Osteocyte (in vitro differentiated cells): ENCODE measurements at regions not wholly inside any gene's neighbourhood (a gene's known extent, or its start where the extent isn't known, plus 50 kb on each side); places are given as distances from the start of the nearest gene placed in this dataset.

Source experiments
- DNase-seq: peaks from one replicate; pipeline ENCODE4 v3.0.0; 2021; ENCODE audit warnings: mixed read lengths; ENCODE audit not compliant: unreplicated experiment; ENCODE audit errors: extremely low spot score
- H3K27ac Mint-ChIP-seq: one replicate; pipeline ENCODE4 v1.8.0; 2021; ENCODE audit warnings: mild to moderate bottlenecking, mixed read lengths; ENCODE audit not compliant: unreplicated experiment
- H3K27me3 Mint-ChIP-seq: one replicate; pipeline ENCODE4 v1.8.0; 2021; ENCODE audit warnings: mixed read lengths; ENCODE audit not compliant: unreplicated experiment
- H3K36me3 Mint-ChIP-seq: one replicate; pipeline ENCODE4 v1.8.0; 2021; ENCODE audit warnings: mixed read lengths; ENCODE audit not compliant: unreplicated experiment
- H3K4me1 Mint-ChIP-seq: one replicate; pipeline ENCODE4 v1.8.0; 2021; ENCODE audit warnings: mixed read lengths; ENCODE audit not compliant: unreplicated experiment
- H3K4me3 Mint-ChIP-seq: one replicate; pipeline ENCODE4 v1.8.0; 2021; ENCODE audit warnings: mild to moderate bottlenecking, moderate library complexity, mixed read lengths; ENCODE audit not compliant: unreplicated experiment
- H3K9me3 Mint-ChIP-seq: one replicate; pipeline ENCODE4 v1.8.0; 2021; ENCODE audit warnings: mixed read lengths; ENCODE audit not compliant: unreplicated experiment
- CTCF ChIP-seq: fragments of 200-600 bp; sonication (generic); IDR thresholded peaks from 2 replicates; pipeline ENCODE4 v1.5.0; 2021; ENCODE audit warnings: antibody characterized with exemption, mild to moderate bottlenecking, moderate library complexity

DNA sequence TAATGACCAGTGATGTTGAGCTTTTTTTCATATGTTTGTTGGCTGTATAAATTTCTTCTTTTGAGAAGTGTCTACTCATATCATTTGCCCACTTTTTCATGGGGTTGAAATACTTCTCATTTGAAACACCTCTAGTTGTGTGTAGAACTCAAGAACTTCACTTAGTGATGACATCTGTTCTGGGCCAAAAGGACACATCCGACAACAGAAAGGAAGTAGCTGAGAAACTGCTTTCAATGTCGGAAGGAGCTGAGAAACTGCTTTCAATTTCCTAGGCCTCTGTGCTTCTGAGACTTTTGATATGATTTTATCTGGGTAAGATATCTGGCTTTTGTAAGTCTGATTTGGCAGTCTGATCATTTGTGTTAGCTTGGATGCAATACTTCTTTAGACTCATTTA lies 635.3 kb downstream of the TMTC2 start:
- no peaks in the 10 kb centered on the region for H3K36me3 Mint-ChIP-seq
- H3K4me1 Mint-ChIP-seq = no peaks in the 10 kb centered on the region
- H3K27me3 Mint-ChIP-seq = no peaks in the 10 kb centered on the region
- no peak for DNase-seq
- H3K27ac Mint-ChIP-seq = no peak overlapping the region
- no peak for TF ChIP-seq CTCF
- no peaks in the 10 kb centered on the region for H3K9me3 Mint-ChIP-seq
- H3K4me3 Mint-ChIP-seq = no peak overlapping the region

- H3K4me1 Mint-ChIP-seq = no peaks in the 10 kb centered on the region
- DNase-seq = no peak
- no peaks in the 10 kb centered on the region for H3K9me3 Mint-ChIP-seq
- H3K4me3 Mint-ChIP-seq = no peak overlapping the region
- no peak for TF ChIP-seq CTCF
- no peaks in the 10 kb centered on the region for H3K27me3 Mint-ChIP-seq
- no peak overlapping the region for H3K27ac Mint-ChIP-seq
- no peaks in the 10 kb centered on the region for H3K36me3 Mint-ChIP-seq
Observed at GRCh38 chr12:83320350-83320749, 633.6 kb downstream of the TMTC2 start.

GRCh38 chr12:83318386-83319098 lies 631.8 kb downstream of the TMTC2 start:
- Mint-ChIP-seq H3K36me3 (no peaks in the 10 kb centered on the region), H3K27me3 (no peaks in the 10 kb centered on the region), H3K9me3 (no peaks in the 10 kb centered on the region), H3K27ac (no peak overlapping the region), H3K4me1 (no peaks in the 10 kb centered on the region), H3K4me3 (no peak overlapping the region)
- no peak for DNase-seq
- no peak for TF ChIP-seq CTCF

DNA sequence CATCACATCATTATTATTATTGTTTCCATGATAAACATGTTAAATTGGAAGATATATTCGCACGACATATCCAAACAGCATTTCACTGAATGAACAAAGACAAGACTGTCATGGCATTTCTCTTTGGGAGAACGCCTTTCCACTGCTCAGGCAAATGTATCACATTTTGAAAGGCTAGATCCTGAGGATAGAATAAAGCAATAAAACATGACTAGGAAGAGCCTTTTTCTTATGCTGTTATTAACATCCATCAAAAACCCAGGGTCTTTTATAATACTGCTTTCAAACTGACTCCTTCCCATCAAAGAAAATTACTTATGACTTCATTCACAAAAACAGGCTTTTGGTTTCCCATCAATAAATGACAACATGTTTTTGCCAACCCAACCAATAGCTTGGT lies 630.9 kb downstream of the TMTC2 start:
- Mint-ChIP-seq H3K4me1 (no peaks in the 10 kb centered on the region), H3K27ac (no peak overlapping the region), H3K27me3 (no peaks in the 10 kb centered on the region), H3K36me3 (no peaks in the 10 kb centered on the region), H3K9me3 (no peaks in the 10 kb centered on the region), H3K4me3 (no peak overlapping the region)
- DNase-seq = no peak
- TF ChIP-seq CTCF = no peak

DNA sequence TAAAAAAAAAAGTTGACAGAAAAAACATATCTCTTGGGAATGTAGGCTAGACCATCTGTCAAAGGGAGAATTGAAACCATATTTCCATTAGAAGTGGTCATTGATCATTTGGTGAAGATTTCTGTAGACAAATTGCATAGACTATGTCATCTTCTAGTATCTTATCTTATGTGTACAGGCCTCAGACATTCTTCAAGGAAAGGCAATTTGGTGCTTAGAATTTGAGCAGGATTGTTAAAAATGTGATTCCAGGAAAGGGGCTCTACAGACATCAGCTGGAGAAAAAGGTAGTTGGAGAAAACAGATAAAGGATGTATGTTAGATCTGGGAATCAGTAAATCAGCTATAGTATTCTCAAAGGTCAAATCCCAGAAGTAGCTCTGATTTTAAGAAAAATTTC lies 627.1 kb downstream of the TMTC2 start:
- Mint-ChIP-seq H3K36me3 (no peaks in the 10 kb centered on the region), H3K9me3 (no peaks in the 10 kb centered on the region), H3K4me3 (no peak overlapping the region), H3K4me1 (no peaks in the 10 kb centered on the region), H3K27ac (no peak overlapping the region), H3K27me3 (no peaks in the 10 kb centered on the region)
- no peak for TF ChIP-seq CTCF
- DNase-seq = no peak
